ENCODE measurements at regions not wholly inside any gene's neighbourhood (a gene's known extent, or its start where the extent isn't known, plus 50 kb on each side); places are given as distances from the start of the nearest gene placed in this dataset.

DNA sequence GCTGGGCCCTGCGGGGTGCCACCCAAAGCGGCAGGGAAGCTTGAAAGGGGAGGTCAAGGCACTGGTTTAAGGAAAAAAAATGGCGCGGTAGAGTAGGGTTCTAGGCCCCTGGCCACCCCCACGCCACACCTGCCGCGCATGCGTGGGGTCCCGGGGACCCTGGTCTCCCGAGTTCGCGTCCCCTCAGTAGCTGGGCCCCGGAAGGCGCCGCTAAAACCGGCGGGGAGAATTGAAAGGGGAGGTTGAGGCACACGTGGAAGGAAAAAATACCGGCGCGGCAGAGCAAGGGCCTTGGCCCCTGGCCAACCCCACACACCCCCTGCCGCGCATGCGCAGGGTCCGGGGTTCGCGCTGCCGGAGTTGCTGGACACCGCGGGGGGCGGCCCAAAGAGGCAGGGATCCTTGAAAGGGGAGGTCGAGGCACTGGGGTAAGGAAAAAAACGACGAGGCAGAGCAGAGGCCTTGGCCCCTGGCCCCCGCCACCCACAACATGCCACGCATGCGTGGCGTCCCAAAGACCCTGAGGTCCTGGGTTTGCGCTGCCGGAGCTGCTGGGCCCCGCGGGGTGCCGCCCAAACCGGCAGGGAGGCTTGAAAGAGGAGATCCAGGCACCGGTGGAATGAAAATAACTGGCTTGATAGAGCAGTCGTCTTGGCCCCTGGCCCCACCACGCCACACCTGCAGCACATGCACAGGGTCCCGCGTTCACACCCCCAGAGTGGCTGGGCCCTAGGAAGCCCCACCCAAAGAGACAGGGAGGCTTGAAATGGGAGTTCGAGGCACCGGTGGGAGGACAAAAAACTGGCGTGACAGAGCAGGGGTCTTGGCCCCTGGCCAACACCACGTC lies 314.5 kb downstream of the ALG10 start:
- DNase-seq (ENCODE audit: low read depth, low spot score): no peak
- H3K4me3 ChIP-seq (ENCODE audit: low read depth, low read length): no peak overlapping the region
- TF ChIP-seq, protein P1, sequence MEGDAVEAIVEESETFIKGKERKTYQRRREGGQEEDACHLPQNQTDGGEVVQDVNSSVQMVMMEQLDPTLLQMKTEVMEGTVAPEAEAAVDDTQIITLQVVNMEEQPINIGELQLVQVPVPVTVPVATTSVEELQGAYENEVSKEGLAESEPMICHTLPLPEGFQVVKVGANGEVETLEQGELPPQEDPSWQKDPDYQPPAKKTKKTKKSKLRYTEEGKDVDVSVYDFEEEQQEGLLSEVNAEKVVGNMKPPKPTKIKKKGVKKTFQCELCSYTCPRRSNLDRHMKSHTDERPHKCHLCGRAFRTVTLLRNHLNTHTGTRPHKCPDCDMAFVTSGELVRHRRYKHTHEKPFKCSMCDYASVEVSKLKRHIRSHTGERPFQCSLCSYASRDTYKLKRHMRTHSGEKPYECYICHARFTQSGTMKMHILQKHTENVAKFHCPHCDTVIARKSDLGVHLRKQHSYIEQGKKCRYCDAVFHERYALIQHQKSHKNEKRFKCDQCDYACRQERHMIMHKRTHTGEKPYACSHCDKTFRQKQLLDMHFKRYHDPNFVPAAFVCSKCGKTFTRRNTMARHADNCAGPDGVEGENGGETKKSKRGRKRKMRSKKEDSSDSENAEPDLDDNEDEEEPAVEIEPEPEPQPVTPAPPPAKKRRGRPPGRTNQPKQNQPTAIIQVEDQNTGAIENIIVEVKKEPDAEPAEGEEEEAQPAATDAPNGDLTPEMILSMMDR (IDR thresholded peaks at IDR 0.05; ENCODE audit: low read depth, low read length): no peak
- in situ Hi-C loops (cut with HindIII; ENCODE audit: low sequenced_read_pairs): no loop called here

DNA sequence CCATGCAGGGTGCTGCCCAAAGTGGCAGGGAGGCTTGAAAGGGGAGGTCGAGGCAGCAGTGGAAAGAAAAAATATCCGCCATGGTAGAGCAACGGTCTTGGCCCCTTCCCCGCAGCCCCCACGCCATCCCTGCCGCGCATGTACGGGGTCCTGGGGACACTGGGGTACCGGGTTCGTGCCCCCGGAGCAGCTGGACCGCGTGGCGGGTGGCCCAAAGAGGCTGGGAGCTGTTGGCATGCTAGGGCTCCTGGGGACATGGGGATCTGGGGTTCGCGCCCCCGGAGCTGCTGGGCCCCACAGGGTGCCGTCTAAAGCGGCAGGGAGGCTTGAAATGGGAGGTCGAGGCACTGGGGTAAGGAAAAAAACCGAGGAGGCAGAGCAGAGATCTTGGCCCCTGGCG lies 316.5 kb downstream of the ALG10 start:
- no peak for DNase-seq (ENCODE audit: low read depth, low spot score)
- in situ Hi-C loops (cut with HindIII; ENCODE audit: low sequenced_read_pairs): no loop called here
- TF ChIP-seq, protein P1 (IDR thresholded peaks at IDR 0.05; ENCODE audit: low read depth, low read length): no peak
- no peak overlapping the region for H3K4me3 ChIP-seq (ENCODE audit: low read depth, low read length)

DNA sequence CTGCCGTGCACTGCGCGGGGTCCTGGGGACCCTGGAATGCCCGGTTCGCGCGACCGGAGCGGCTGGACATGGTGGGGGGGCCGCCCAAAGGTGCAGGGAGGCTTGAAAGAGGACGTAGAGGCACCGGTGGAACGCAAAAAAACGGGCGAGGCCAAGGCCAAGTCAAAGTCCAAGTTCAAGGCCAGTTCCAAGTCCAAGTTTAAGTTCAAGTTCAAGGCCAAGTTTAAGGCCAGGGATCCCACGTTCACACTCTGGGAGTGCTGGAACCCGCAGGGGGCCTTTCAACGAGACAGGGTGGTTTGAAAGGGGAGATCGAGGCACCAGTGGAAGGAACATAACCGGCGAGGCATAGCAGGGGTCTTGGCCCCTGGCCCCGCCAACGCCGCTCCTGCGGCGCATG lies 317.6 kb downstream of the ALG10 start:
- in situ Hi-C loops (cut with HindIII; ENCODE audit: low sequenced_read_pairs): no loop called here
- DNase-seq (ENCODE audit: low read depth, low spot score): no peak
- TF ChIP-seq, protein P1 (IDR thresholded peaks at IDR 0.05; ENCODE audit: low read depth, low read length): no peak
- no peak overlapping the region for H3K4me3 ChIP-seq (ENCODE audit: low read depth, low read length)

DNA sequence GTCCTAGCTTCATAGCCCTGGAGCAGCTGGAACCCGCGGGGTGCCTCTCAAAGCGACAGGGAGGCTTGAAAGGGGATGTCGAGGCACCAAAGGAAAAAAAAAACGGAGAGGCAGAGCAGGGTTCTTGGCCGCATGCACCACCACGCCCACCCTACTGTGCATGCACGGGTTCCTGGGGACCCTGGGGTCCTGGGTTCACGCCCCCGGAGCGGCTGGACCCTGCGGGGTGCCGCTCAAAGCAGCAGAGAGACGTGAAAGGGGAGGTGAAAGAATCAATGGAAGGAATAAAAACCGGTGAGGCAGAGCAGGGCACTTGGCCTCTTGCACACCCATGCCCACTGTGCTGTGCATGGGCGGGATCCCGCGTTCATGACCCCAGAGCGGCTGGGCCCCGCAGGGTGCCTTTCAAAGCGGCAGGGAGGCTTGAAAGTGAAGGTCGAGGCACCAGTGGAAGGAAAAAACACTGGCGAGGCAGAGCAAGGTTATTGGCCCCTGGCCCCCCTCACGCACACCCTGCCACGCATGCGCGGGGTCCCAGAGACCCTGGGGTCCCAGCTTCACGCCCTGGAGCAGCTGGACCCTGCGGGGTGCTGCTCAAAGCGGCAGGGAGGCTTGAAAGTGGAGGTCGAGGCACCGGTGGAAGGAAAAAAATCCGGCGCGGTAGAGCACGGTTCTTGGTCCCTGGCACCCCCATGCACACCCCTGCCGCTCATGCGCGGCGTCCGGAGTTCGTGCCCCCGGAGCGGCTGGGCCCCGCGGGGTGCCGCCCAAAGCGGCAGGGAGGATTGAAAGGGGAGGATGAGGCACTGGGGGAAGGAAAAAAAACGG lies 318.5 kb downstream of the ALG10 start:
- TF ChIP-seq, protein P1 (IDR thresholded peaks at IDR 0.05; ENCODE audit: low read depth, low read length): no peak
- no peak for DNase-seq (ENCODE audit: low read depth, low spot score)
- no peak overlapping the region for H3K4me3 ChIP-seq (ENCODE audit: low read depth, low read length)
- in situ Hi-C loops (cut with HindIII; ENCODE audit: low sequenced_read_pairs): no loop called here

DNA sequence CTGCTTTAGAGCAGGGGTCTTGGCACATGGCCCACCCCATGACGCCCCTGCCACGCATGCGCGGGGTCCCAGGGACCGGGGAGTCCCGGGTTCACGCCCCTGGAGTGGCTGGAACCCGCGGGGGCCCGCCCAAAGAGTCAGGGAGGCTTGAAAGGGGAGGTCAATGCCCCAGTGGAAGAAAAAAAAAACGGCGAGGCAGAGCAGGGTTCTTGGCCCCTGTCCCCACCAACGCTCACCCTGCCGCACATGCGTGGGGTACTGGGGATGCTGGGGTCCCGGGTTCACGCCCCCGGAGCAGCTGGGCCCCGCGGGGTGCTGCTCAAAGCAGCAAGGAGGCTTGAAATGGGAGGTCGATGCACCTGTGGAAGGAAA lies 319.1 kb downstream of the ALG10 start:
- H3K4me3 ChIP-seq (ENCODE audit: low read depth, low read length): no peak overlapping the region
- DNase-seq (ENCODE audit: low read depth, low spot score): no peak
- TF ChIP-seq, protein P1 (IDR thresholded peaks at IDR 0.05; ENCODE audit: low read depth, low read length): no peak
- in situ Hi-C loops (cut with HindIII; ENCODE audit: low sequenced_read_pairs): no loop called here

DNA sequence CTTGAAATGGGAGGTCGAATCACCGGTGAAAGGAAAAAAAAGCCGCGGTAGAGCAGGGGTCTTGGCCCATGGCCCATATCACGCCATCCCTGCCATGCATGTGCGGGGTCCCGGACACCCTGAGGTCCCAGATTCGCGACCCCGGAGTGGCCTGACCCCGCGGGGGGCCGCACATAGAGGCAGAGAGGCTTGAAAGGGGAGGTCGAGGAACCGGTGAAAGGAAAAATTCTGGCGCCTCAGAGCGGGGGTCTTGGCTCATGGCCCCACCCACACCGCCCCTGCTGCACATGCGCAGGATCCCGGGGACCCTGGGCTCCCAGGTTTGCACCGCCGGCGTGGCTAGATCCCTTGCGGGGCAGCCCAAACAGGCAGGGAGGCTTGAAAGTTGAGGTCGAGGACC lies 319.8 kb downstream of the ALG10 start:
- no peak for DNase-seq (ENCODE audit: low read depth, low spot score)
- in situ Hi-C loops (cut with HindIII; ENCODE audit: low sequenced_read_pairs): no loop called here
- TF ChIP-seq, protein P1 (IDR thresholded peaks at IDR 0.05; ENCODE audit: low read depth, low read length): no peak
- H3K4me3 ChIP-seq (ENCODE audit: low read depth, low read length): no peak overlapping the region

Measured in astrocyte of the spinal cord (primary cell).